HS-5 (cell line): ENCODE measurements at regions not wholly inside any gene's neighbourhood (a gene's known extent, or its start where the extent isn't known, plus 50 kb on each side); places are given as distances from the start of the nearest gene placed in this dataset.
A peak's percentile ranks its signal among the peaks of the same experiment; 100 is the strongest.
"Not testable (repeated sequence)": the region's sequence is repeated elsewhere in the genome, so short reads cannot be mapped to it uniquely, and the experiment has no call there.

Source experiments
- DNase-seq: peaks from one replicate; pipeline ENCODE4 v3.0.0-alpha.2; 2012; ENCODE audit warnings: low read depth

DNA sequence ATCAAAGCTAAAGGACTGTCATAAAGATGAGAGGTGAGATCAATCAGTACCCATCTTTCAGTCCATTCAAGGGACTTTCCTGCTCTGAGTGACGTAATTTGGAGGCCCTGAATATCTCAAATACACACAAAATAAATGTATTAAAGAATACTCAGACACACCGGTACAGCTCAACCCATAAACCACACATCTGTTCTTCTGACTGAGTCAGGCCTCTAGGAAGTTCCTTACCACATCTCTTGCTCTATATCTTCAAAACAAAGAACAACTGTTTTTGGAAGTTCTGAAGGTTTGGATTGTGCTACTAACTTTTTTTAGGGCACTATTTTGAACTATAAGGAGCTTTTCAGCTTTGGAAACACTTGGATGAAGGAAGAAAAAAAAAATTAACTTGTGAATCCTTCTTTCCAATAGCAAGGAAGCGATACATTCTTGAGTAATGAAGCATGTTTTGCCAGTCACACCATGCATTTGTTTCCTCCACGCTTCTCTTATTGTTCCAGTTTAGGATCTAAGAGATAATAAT, 866.5 kb upstream of the VRK2 start:
- peak; percentile 69 for DNase-seq

DNA sequence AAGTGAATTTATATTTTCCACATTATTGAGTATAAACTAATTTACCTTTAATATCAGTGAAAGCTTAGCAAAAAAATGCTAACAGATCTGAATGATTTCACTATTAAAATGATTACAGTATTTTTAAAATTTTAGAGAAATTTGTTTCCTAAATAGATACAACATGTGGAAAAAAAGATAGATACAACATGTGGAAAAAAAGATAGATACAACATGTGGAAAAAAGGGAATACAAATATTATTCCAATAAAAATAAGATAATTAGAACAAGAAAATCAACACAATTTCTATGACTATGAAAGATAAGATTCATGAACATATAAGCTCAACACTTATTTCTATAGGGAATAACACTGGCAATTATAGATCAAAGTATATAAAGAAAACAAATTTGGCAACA, 865.9 kb upstream of the VRK2 start:
- no peak for DNase-seq

- peak; percentile 58 for DNase-seq
Observed at GRCh38 chr2:57181315-57182038, 865.1 kb upstream of the VRK2 start.

DNA sequence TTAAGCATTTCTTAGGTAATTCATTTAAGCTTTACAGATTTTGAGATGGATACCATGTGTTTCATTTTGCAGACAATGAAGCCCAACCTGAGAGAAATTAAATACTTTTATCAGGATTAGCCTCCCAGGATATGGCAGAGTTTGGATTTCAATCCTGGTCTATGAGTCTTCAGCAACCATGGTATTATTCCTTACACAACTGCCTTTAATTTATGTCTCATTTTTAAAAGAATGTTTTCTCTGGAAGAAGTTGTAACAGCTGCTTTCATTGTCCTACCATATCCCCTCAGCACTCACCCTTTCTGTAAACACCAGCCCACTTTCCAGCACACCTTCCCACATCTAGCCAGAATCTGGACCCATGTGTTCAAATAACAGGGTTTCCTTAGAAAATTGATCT, 863.7 kb upstream of the VRK2 start:
- DNase-seq: no peak

DNA sequence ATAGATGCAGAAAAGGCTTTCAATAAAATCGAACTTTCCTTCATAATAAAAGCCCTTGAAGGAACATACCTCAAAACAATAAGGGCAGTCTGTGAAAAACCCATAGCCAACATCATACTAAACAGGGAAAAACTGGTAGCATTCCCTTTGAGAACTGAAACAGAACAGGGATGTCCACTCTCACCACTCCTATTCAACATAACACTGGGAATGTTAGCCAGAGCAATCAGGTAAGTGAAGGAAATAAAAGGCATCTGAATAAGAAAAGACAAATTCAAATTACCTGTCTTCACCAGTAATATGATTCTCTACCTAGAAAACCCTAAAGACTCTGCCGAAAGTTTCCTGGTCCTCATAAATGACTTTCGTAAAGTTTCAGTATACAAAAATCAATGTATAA, 861.0 kb upstream of the VRK2 start:
- no peak for DNase-seq

- DNase-seq: no peak
Observed at GRCh38 chr2:57190007-57190406, 856.6 kb upstream of the VRK2 start.

- no peak for DNase-seq
Observed at GRCh38 chr2:57199663-57200062, 846.9 kb upstream of the VRK2 start.

- no peak for DNase-seq
Observed at GRCh38 chr2:57204364-57204763, 842.2 kb upstream of the VRK2 start.

GRCh38 chr2:57205241-57205640, 841.4 kb upstream of the VRK2 start:
- no peak for DNase-seq

- no peak for DNase-seq
Observed at GRCh38 chr2:57207191-57207590, 839.4 kb upstream of the VRK2 start.

DNA sequence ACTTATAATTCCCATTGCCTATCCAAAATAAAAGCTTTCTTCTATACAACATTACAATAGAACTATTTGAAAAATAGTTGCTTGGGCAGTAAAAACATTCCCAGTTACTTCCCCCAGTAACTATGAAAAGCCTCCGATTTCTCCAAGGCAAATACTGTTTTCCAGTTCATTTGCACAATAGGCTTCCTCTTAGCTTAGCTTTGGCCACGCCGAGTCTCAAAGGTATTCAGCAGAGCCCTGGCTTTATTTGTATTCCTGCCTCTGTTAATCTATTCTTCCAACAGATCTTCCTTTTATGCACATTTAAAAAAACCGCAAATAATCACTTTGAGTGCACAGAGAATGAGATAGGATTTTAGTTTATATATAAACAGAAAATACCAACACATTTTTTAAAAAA, 836.8 kb upstream of the VRK2 start:
- no peak for DNase-seq

GRCh38 chr2:57210855-57211254, 835.8 kb upstream of the VRK2 start:
- no peak for DNase-seq

- DNase-seq: no peak
Observed at GRCh38 chr2:57217013-57217412, 829.6 kb upstream of the VRK2 start.

DNA sequence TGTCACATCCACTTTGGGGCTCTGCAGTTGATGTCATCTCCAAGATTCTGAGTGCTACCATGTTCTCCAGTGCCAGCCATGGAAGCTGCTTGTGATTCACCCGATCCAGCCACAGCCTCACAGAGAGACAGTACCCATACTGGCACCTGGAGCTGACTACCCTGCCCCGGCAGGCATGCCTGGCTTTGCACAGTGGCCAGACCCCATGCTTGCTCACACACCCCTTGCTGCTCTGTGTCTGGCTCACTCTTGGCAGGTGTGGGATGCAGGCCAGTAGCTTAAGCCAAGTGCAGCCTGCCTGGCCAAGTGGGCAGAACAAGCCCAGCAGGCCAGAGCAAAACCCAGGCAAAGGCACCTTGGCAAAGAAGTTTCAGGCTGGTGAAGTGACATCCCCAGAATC, 828.4 kb upstream of the VRK2 start:
- DNase-seq: no peak

DNA sequence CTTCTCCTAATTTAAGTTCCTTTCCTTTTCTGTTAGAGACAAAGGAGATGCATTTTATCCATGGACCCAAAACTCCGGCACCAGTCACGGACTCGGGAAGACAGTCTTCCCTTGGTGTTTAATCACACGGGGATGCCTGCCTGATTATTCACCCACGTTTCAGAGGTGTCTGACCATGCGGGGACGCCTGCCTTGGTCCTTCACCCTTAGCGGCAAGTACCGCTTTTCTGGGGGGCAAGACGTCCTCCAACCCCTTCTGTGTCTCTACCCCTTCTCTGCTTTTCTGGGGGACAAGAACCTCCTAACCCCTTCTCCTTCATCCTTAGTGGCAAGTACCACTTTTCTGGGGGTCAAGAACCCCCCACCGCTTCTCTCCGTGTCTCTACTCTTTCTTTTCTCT, 816.9 kb upstream of the VRK2 start:
- DNase-seq: not testable (repeated sequence)

DNA sequence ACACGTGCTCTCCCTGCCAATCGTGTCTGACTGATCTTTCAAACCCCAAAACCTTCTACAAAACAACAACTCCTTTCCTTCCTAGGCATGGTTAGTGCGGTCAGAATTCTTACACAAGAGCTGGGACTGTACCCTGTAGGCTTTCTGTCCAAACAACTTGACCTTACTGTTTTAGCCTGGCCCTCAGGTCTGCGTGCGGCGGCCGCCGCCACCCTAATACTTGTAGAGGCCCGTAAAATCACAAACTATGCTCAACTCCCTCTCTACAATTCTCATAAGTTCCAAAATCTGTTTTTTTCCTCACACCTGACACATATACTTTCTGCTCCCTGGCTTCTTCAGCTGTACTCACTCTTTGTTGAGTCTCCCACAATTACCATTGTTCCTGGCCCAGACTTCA, 814.3 kb upstream of the VRK2 start:
- not testable (repeated sequence) for DNase-seq

DNA sequence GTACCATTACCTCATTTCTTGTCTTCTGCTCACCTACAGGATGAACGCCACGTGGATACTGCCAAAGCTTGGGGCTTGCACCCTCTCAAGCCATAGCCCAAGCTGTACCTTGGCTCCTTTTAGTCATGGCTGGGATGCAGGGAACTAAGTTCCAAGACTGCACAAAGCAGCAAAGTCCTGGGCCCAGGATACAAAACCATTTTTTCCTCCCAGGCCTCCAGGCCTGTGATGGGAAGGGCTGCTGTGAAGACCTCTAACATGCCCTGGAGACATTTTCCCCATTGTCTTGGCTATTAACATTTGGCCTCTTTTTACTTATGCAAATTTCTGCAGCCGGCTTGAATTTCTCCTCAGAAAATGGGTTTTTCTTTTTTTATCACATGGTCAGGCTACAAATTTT, 795.1 kb upstream of the VRK2 start:
- not testable (repeated sequence) for DNase-seq

DNA sequence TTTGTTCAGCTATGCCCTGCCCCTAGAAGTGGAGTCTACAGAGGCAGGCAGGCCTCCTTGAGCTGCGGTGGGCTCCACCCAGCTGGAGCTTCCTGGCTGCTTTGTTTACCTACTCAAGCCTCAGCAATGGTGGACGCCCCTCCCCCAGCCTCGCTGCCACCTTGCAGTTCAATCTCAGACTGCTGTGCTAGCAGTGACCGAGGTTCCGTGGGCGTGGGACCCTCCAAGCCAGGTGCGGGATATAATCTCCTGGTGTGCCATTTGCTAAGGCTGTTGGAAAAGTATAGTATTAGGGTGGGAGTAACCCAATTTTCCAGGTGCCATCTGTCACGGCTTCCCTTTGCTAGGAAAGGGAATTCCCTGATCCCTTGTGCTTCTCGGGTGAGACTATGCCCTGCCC, 770.2 kb upstream of the VRK2 start:
- not testable (repeated sequence) for DNase-seq

GRCh38 chr2:57278451-57278850, 768.2 kb upstream of the VRK2 start:
- DNase-seq: no peak

DNA sequence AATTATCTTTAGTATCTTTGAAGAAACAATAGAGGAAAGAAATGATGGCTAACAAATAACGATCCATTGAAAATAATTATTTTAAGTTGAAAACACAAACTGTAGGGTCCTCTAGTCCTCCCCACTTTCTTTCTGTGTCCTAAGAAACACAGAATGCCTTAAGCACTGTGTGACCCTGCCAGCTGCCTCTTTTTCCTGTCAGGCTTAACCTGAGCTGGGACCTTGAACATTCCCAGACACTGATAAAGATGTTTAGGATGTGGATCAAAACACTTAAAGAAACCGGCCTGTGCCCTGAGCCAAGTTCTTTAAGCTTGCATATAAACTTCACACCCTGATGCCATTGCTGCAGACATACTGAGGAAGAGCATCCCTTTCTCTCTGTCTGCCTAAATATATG, 755.4 kb upstream of the VRK2 start:
- no peak for DNase-seq

- peak; percentile 42 for DNase-seq
Observed at GRCh38 chr2:57296795-57297517, 749.6 kb upstream of the VRK2 start.

- no peak for DNase-seq
Observed at GRCh38 chr2:57313678-57314077, 732.9 kb upstream of the VRK2 start.

DNA sequence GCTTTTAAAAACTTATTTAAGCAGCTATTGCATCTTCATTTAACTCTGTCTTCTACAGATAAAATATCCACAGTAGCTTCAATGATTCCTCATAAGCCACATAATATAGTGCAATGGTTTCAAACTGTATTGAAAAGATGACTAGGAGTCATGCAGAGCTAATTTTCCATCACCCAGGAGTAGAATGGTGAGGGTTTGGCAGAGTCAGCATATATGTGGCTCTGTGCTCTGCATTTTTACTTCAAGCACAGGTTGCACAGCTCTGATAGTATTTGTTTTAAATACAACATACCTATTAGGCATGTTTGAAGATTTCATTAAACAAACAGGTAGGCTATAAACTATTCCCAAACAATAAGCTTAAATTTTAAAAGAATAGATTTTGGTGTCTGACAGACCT, 731.9 kb upstream of the VRK2 start:
- no peak for DNase-seq

DNA sequence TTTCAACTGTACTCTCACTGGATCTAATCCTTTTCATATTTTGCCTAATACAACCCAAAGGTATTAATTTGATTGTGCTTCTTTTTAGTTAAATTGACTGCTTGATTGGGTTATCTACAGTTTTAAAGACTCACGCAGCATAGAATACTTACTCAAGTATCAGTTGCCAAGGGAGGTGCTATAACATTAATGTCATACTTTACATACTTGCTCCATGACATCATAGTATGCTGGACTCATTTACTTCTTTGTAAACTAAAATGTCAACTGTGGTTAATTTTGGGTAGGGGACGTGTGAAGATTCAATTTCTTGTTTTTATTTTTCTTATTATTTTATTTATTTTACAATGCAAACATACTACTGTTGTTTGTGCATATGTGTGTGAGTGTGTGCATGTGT, 716.2 kb upstream of the VRK2 start:
- peak; percentile 25 for DNase-seq
